Endodermal cell (in vitro differentiated cells): ENCODE measurements at regions not wholly inside any gene's neighbourhood (a gene's known extent, or its start where the extent isn't known, plus 50 kb on each side); places are given as distances from the start of the nearest gene placed in this dataset.

ENCODE experiments used
- DNase-seq: peaks from one replicate; pipeline ENCODE4 v3.0.0-alpha.2; 2017
- H3K27ac ChIP-seq: 2 replicates; pipeline ENCODE4 v1.5.1; 2013; ENCODE audit warnings: mild to moderate bottlenecking, low read depth, low read length, moderate library complexity
- H3K27me3 ChIP-seq: 2 replicates; pipeline ENCODE4 v1.6.1; 2013; ENCODE audit warnings: mild to moderate bottlenecking, low read length, moderate library complexity; ENCODE audit not compliant: insufficient read depth, control insufficient read depth, poor library complexity, severe bottlenecking
- H3K36me3 ChIP-seq: 2 replicates; pipeline ENCODE4 v1.7.0; 2013; ENCODE audit warnings: mild to moderate bottlenecking, low read length, moderate library complexity; ENCODE audit not compliant: control insufficient read depth, insufficient read depth
- H3K4me1 ChIP-seq: one replicate; pipeline ENCODE4 v1.7.0; 2013; ENCODE audit warnings: low read length; ENCODE audit not compliant: control insufficient read depth, insufficient read depth
- H3K4me3 ChIP-seq: 2 replicates; pipeline ENCODE4 v1.5.1; 2013; ENCODE audit warnings: mild to moderate bottlenecking, low read length, moderate library complexity
- H3K9ac ChIP-seq: 2 replicates; pipeline ENCODE4 v1.6.1; 2013; ENCODE audit warnings: mild to moderate bottlenecking, low read length, moderate library complexity; ENCODE audit not compliant: poor library complexity, severe bottlenecking; ENCODE audit errors: extremely low read depth
- H3K9me3 ChIP-seq: 2 replicates; pipeline ENCODE4 v1.6.1; 2013; ENCODE audit warnings: mild to moderate bottlenecking, low read length, moderate library complexity; ENCODE audit not compliant: control insufficient read depth
- H3K27ac Mint-ChIP-seq: 2 replicates; pipeline ENCODE4 v1.8.0; 2020; ENCODE audit warnings: mixed read lengths
- H3K27me3 Mint-ChIP-seq: 2 replicates; pipeline ENCODE4 v1.8.0; 2021; ENCODE audit warnings: mild to moderate bottlenecking, mixed read lengths; ENCODE audit not compliant: insufficient read depth
- H3K36me3 Mint-ChIP-seq: 2 replicates; pipeline ENCODE4 v1.8.0; 2020; ENCODE audit warnings: low read depth, mixed read lengths
- H3K4me1 Mint-ChIP-seq: 2 replicates; pipeline ENCODE4 v1.8.0; 2020; ENCODE audit warnings: mixed read lengths
- H3K4me3 Mint-ChIP-seq: 2 replicates; pipeline ENCODE4 v1.8.0; 2020; ENCODE audit warnings: mild to moderate bottlenecking, moderate library complexity, mixed read lengths
- H3K9me3 Mint-ChIP-seq: 2 replicates; pipeline ENCODE4 v1.8.0; 2020; ENCODE audit warnings: mild to moderate bottlenecking, mixed read lengths
- WGBS, 2 experiments: methylation state at CpG; one replicate each; pipeline versions ENCODE4 v1.1.5 to v1.1.7; 2013; ENCODE audit warnings: missing lambda C conversion rate in 2 of 2, mixed read lengths in 1 of 2; ENCODE audit not compliant: insufficient coverage in 1 of 2, insufficient read length in 1 of 2; 5-methylcytosine and 5-hydroxymethylcytosine counted together
- TF ChIP-seq, protein P1 (sequence below): fragments of 200-600 bp; sonication (generic); conservative IDR thresholded peaks from 2 replicates; pipeline ENCODE4 v1.5.0; 2021; ENCODE audit warnings: antibody characterized with exemption, mild to moderate bottlenecking

GRCh38 chr10:14451341-14451740 is 120.6 kb upstream of the FRMD4A start:
- Histone ChIP-seq H3K27ac (no peak overlapping the region), H3K4me3 (no peak overlapping the region), H3K4me1 (no peaks in the 10 kb centered on the region), H3K9me3 (peaks cover 6% of the 10 kb centered on the region), H3K36me3 (no peaks in the 10 kb centered on the region), H3K9ac (no peak overlapping the region), H3K27me3 (no peaks in the 10 kb centered on the region)
- 83 to 89% methylated on average over 1 to 6 of the region's 6 CpGs for WGBS, 2 experiments
- DNase-seq = no peak
- Mint-ChIP-seq H3K9me3 (peaks cover 10% of the 10 kb centered on the region), H3K36me3 (no peaks in the 10 kb centered on the region), H3K27ac (no peak overlapping the region), H3K27me3 (no peaks in the 10 kb centered on the region), H3K4me1 (peaks cover 4% of the 10 kb centered on the region), H3K4me3 (no peak overlapping the region)
- TF ChIP-seq, protein P1, sequence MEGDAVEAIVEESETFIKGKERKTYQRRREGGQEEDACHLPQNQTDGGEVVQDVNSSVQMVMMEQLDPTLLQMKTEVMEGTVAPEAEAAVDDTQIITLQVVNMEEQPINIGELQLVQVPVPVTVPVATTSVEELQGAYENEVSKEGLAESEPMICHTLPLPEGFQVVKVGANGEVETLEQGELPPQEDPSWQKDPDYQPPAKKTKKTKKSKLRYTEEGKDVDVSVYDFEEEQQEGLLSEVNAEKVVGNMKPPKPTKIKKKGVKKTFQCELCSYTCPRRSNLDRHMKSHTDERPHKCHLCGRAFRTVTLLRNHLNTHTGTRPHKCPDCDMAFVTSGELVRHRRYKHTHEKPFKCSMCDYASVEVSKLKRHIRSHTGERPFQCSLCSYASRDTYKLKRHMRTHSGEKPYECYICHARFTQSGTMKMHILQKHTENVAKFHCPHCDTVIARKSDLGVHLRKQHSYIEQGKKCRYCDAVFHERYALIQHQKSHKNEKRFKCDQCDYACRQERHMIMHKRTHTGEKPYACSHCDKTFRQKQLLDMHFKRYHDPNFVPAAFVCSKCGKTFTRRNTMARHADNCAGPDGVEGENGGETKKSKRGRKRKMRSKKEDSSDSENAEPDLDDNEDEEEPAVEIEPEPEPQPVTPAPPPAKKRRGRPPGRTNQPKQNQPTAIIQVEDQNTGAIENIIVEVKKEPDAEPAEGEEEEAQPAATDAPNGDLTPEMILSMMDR = no peak

DNA sequence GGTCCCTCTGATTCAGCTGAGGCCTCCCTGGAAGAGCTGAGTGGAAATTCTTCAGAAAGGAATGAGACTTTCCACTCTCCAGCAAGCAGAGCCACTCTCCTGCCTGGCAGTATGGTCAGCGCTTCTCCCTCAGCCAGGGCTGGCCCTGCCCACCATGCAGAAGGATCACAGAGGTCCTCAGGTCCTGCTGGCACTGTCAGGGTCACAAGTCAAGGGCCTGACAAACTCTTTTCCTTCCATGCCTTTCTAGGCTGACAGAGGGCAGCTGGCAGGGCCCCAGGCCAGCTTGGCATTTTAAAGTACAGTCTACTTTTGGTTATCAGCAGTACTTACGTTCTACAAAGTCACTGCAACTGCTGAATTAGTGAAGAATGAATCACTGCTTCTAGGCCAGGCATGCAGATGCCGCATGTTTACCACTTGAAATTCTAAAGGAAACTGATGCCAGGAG is 119.3 kb upstream of the FRMD4A start:
- Mint-ChIP-seq H3K36me3 (no peaks in the 10 kb centered on the region), H3K27me3 (no peaks in the 10 kb centered on the region), H3K4me3 (no peak overlapping the region), H3K4me1 (peaks cover 4% of the 10 kb centered on the region), H3K27ac (no peak overlapping the region), H3K9me3 (peaks cover 10% of the 10 kb centered on the region)
- DNase-seq = no peak
- peaks cover 6% of the 10 kb centered on the region for H3K9me3 ChIP-seq
- H3K4me1 ChIP-seq = no peaks in the 10 kb centered on the region
- TF ChIP-seq, protein P1 = no peak
- no peaks in the 10 kb centered on the region for H3K27me3 ChIP-seq
- H3K27ac ChIP-seq = no peak overlapping the region
- H3K9ac ChIP-seq = no peak overlapping the region
- no peaks in the 10 kb centered on the region for H3K36me3 ChIP-seq
- H3K4me3 ChIP-seq = no peak overlapping the region
- WGBS, 2 experiments = 95 to 97% methylated on average over 3 of the region's 3 CpGs

GRCh38 chr10:14449293-14449815 is 118.6 kb upstream of the FRMD4A start:
- TF ChIP-seq, protein P1 = no peak
- H3K27me3 Mint-ChIP-seq = no peaks in the 10 kb centered on the region
- H3K9ac ChIP-seq = no peak overlapping the region
- no peak for DNase-seq
- no peak overlapping the region for H3K27ac Mint-ChIP-seq
- H3K9me3 ChIP-seq = peaks cover 6% of the 10 kb centered on the region
- no peak overlapping the region for H3K4me3 Mint-ChIP-seq
- H3K36me3 ChIP-seq = no peaks in the 10 kb centered on the region
- H3K36me3 Mint-ChIP-seq = no peaks in the 10 kb centered on the region
- no peaks in the 10 kb centered on the region for H3K27me3 ChIP-seq
- peaks cover 10% of the 10 kb centered on the region for H3K9me3 Mint-ChIP-seq
- WGBS, 2 experiments = 83 to 88% methylated on average over 3 of the region's 3 CpGs
- H3K4me1 ChIP-seq = no peaks in the 10 kb centered on the region
- no peak overlapping the region for H3K4me3 ChIP-seq
- H3K27ac ChIP-seq = no peak overlapping the region
- H3K4me1 Mint-ChIP-seq = peaks cover 4% of the 10 kb centered on the region
